GM23248 (cell line): ENCODE measurements at regions not wholly inside any gene's neighbourhood (a gene's known extent, or its start where the extent isn't known, plus 50 kb on each side); places are given as distances from the start of the nearest gene placed in this dataset.

Experiments used
- DNase-seq: peaks from one replicate; pipeline ENCODE4 v3.0.0-alpha.2; 2015
- H2AFZ ChIP-seq: fragments of 200-600 bp; sonication (generic); 2 replicates; pipeline ENCODE4 v1.6.1; 2016; ENCODE audit warnings: antibody characterized with exemption
- H3F3A ChIP-seq: fragments of 200-600 bp; sonication (generic); 2 replicates; pipeline ENCODE4 v1.6.1; 2016; ENCODE audit warnings: mild to moderate bottlenecking, antibody characterized with exemption, mixed run types; ENCODE audit not compliant: insufficient read depth
- H3K27ac ChIP-seq: fragments of 200-600 bp; sonication (generic); 2 replicates; pipeline ENCODE4 v1.5.1; 2016; ENCODE audit warnings: mild to moderate bottlenecking
- H3K27me3 ChIP-seq: fragments of 200-600 bp; sonication (generic); replicated peaks from 2 replicates; pipeline ENCODE4 v1.6.1; 2016; ENCODE audit warnings: mild to moderate bottlenecking; ENCODE audit not compliant: insufficient read depth
- H3K36me3 ChIP-seq: fragments of 200-600 bp; sonication (generic); 2 replicates; pipeline ENCODE4 v1.6.1; 2016; ENCODE audit warnings: low read depth, mild to moderate bottlenecking
- H3K4me1 ChIP-seq: fragments of 200-600 bp; sonication (generic); 2 replicates; pipeline ENCODE4 v1.6.1; 2016; ENCODE audit warnings: mild to moderate bottlenecking; ENCODE audit not compliant: insufficient read depth
- H3K4me2 ChIP-seq: fragments of 200-600 bp; sonication (generic); one replicate; pipeline ENCODE4 v1.6.1; 2016; ENCODE audit warnings: mild to moderate bottlenecking; ENCODE audit not compliant: unreplicated experiment
- H3K4me3 ChIP-seq: fragments of 200-600 bp; sonication (generic); 2 replicates; pipeline ENCODE4 v1.5.1; 2016; ENCODE audit warnings: mild to moderate bottlenecking
- H3K79me2 ChIP-seq: fragments of 200-600 bp; sonication (generic); 2 replicates; pipeline ENCODE4 v1.6.1; 2016; ENCODE audit warnings: mild to moderate bottlenecking; ENCODE audit not compliant: insufficient read depth
- H3K9ac ChIP-seq: fragments of 200-600 bp; sonication (generic); 2 replicates; pipeline ENCODE4 v1.6.1; 2016; ENCODE audit warnings: mild to moderate bottlenecking
- H3K9me2 ChIP-seq: fragments of 200-600 bp; sonication (generic); 2 replicates; pipeline ENCODE4 v1.6.1; 2016; ENCODE audit warnings: mixed run types, mild to moderate bottlenecking, moderate library complexity; ENCODE audit not compliant: insufficient read depth
- H3K9me3 ChIP-seq: fragments of 200-600 bp; sonication (generic); one replicate; pipeline ENCODE4 v1.6.1; 2017; ENCODE audit warnings: low read depth
- H4K20me1 ChIP-seq: fragments of 200-600 bp; sonication (generic); 2 replicates; pipeline ENCODE4 v1.6.0; 2016; ENCODE audit not compliant: insufficient read depth
- EZH2 ChIP-seq: fragments of 200-600 bp; sonication (generic); IDR thresholded peaks from 2 replicates; pipeline ENCODE4 v1.6.1; 2018; ENCODE audit warnings: antibody characterized with exemption, mild to moderate bottlenecking; ENCODE audit not compliant: insufficient read depth, poor library complexity, severe bottlenecking
- EZH2phosphoT487 ChIP-seq: fragments of 200-600 bp; sonication (generic); IDR thresholded peaks from 2 replicates; pipeline ENCODE4 v1.6.1; 2018; ENCODE audit warnings: antibody characterized with exemption, moderate library complexity, mild to moderate bottlenecking, low read depth; ENCODE audit not compliant: insufficient read depth
- WGBS, 2 experiments: methylation state at CpG; one replicate each; pipeline ENCODE4 v1.1.6; 2015 to 2017; ENCODE audit warnings: low lambda C conversion rate in 2 of 2, low coverage in 1 of 2; ENCODE audit errors: missing lambda C conversion rate in 2 of 2; 5-methylcytosine and 5-hydroxymethylcytosine counted together
- in situ Hi-C: fragments of 300-500 bp; cut with MboI; formaldehyde crosslinking; loops from 2 replicates; pipeline ENCODE4 v1.15.0; 2020

DNA sequence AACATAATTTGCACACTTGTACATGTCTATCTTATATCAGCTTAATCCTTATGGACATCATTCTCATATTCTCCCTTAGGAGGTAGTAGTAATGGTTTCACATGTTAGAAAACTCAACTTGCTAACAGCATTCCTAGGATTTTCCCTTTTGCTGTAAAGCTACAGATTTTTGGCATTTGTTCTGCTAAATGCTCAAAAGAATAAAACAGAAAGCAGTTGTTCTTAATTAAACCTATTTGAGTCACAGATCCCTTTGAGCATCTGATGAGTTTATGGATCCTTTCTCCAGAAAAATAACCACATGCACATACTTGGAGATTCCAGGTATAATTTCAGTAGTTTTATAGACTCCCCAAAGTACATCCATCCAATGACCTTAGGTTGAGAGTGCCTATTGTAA, 122.9 kb upstream of the BET1 start:
- TF ChIP-seq EZH2phosphoT487 (no peak), EZH2 (no peak)
- Histone ChIP-seq H3K4me2 (peak overlapping the region; percentile 17), H3K27ac (no peak overlapping the region), H2AFZ (no peak overlapping the region), H3K9ac (no peak overlapping the region), H3K9me3 (no peaks in the 10 kb centered on the region), H3F3A (peaks cover 19% of the 10 kb centered on the region; the same call in 1 of the 2 replicates), H3K4me3 (no peak overlapping the region), H4K20me1 (no peaks in the 10 kb centered on the region), H3K4me1 (peaks cover 26% of the 10 kb centered on the region), H3K27me3 (no peaks in the 10 kb centered on the region), H3K79me2 (no peaks in the 10 kb centered on the region), H3K36me3 (no peaks in the 10 kb centered on the region), H3K9me2 (no peaks in the 10 kb centered on the region)
- DNase-seq: peak; percentile 42
- in situ Hi-C loops: no loop called here

DNA sequence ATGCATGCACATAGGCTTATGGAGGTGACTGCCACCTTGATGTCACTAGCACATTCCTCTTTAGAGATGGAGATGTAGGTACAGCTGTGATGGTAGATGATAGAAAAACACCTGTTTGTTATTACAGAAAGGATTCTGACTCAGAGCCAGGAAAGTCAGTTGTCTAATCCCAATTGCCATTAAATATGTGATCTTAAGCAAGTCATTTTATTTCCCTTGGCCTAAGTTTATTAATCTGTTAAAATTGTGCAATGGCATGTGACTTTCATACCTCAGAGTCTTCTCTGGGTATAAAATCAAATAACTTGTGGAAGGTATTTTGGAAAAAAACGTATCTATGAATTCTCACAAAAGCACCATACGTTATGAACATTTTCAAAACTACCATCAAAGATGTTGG, 123.9 kb upstream of the BET1 start:
- Histone ChIP-seq H3K79me2 (no peaks in the 10 kb centered on the region), H3K4me2 (no peak overlapping the region), H2AFZ (no peak overlapping the region), H3K36me3 (no peaks in the 10 kb centered on the region), H3F3A (peaks cover 19% of the 10 kb centered on the region; the same call in 1 of the 2 replicates), H3K9me2 (no peaks in the 10 kb centered on the region), H3K27ac (no peak overlapping the region), H3K9ac (no peak overlapping the region), H3K27me3 (no peaks in the 10 kb centered on the region), H4K20me1 (no peaks in the 10 kb centered on the region), H3K4me3 (no peak overlapping the region), H3K4me1 (peaks cover 26% of the 10 kb centered on the region), H3K9me3 (no peaks in the 10 kb centered on the region)
- no peak for DNase-seq
- 93% methylated on average over 2 of the region's 2 CpGs for WGBS, 2 experiments
- in situ Hi-C loops: no loop called here
- TF ChIP-seq EZH2phosphoT487 (no peak), EZH2 (no peak)

GRCh38 chr7:94129443-94130140, 125.4 kb upstream of the BET1 start:
- peak; percentile 49 for DNase-seq
- Histone ChIP-seq H3K4me2 (peak overlapping the region; percentile 47), H3K27me3 (no peaks in the 10 kb centered on the region), H3K36me3 (no peaks in the 10 kb centered on the region), H2AFZ (no peak overlapping the region), H3K9me2 (no peaks in the 10 kb centered on the region), H3K4me1 (peaks cover 26% of the 10 kb centered on the region), H3K4me3 (no peak overlapping the region), H3K9ac (no peak overlapping the region), H4K20me1 (no peaks in the 10 kb centered on the region), H3K9me3 (no peaks in the 10 kb centered on the region), H3K79me2 (no peaks in the 10 kb centered on the region), H3K27ac (no peak overlapping the region), H3F3A (peaks cover 19% of the 10 kb centered on the region; the same call in 1 of the 2 replicates)
- TF ChIP-seq EZH2phosphoT487 (no peak), EZH2 (no peak)
- in situ Hi-C loops: no loop called here
- WGBS, 2 experiments: 40 to 55% methylated on average over 1 of the region's 1 CpG

DNA sequence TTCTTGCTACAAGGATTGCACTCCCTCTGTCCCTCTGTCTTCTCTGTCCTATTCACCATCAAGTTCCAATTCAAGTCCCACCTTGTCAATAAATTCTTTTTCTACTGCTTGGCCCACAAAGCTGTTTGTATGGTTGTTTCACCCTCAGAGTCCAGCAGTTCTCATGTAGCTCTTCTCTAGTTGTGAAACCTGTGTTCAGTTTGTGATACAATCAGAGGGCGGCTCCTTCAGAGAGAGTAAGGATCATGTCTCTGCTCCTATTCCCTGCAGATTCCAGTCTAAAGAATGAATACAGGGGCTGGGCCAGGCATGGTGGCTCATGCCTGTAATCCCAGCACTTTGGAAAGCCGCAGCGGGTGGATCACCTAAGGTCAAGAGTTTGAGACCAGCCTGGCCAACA, 126.6 kb upstream of the BET1 start:
- Histone ChIP-seq H3K4me3 (no peak overlapping the region), H3K4me1 (peaks cover 26% of the 10 kb centered on the region), H3F3A (peaks cover 19% of the 10 kb centered on the region; the same call in 1 of the 2 replicates), H3K27ac (no peak overlapping the region), H3K9ac (no peak overlapping the region), H3K79me2 (no peaks in the 10 kb centered on the region), H3K9me2 (no peaks in the 10 kb centered on the region; the same call in 1 of the 2 replicates), H2AFZ (no peak overlapping the region), H3K9me3 (no peaks in the 10 kb centered on the region), H4K20me1 (no peaks in the 10 kb centered on the region), H3K4me2 (no peak overlapping the region), H3K36me3 (no peaks in the 10 kb centered on the region), H3K27me3 (no peaks in the 10 kb centered on the region)
- 95 to 99% methylated on average over 3 of the region's 3 CpGs for WGBS, 2 experiments
- no peak for TF ChIP-seq EZH2phosphoT487
- TF ChIP-seq EZH2: no peak
- DNase-seq: no peak
- in situ Hi-C loops: no loop called here
